Adrenal gland (tissue), 9 donors: ENCODE measurements at regions not wholly inside any gene's neighbourhood (a gene's known extent, or its start where the extent isn't known, plus 50 kb on each side); places are given as distances from the start of the nearest gene placed in this dataset.

ENCODE experiments used
- DNase-seq, 7 donors: peaks; one replicate each; pipeline ENCODE4 v3.0.0-alpha.2; 2019 to 2020
- H3K27ac ChIP-seq, 5 donors: fragments of 200-600 bp; sonication (generic) in 4 of 5; 1 replicate in 3 of 5; 2 replicates in 2 of 5; pipeline versions ENCODE4 v1.5.1 to v1.8.0; 2016 to 2020; ENCODE audit warnings: mild to moderate bottlenecking in 1 of 5
- H3K27me3 ChIP-seq: fragments of 200-600 bp; 2 replicates; pipeline ENCODE4 v1.8.0; 2021
- H3K36me3 ChIP-seq, 2 donors: fragments of 200-600 bp; replicated peaks in 1 of 2; 1 replicate in 1 of 2; 2 replicates in 1 of 2; pipeline versions ENCODE4 v1.5.1 to v1.8.0; 2018 to 2022
- H3K4me1 ChIP-seq, 2 donors: fragments of 200-600 bp; replicated peaks in 1 of 2; 1 replicate in 1 of 2; 2 replicates in 1 of 2; pipeline versions ENCODE4 v1.5.1 to v1.8.0; 2018 to 2021
- H3K4me3 ChIP-seq, 4 donors: fragments of 200-600 bp; sonication (generic) in 3 of 4; one replicate each; pipeline ENCODE4 v1.5.1; 2016 to 2018
- H3K9me3 ChIP-seq, 3 donors: fragments of 200-600 bp; sonication (generic) in 1 of 3; replicated peaks in 1 of 3; 1 replicate in 2 of 3; 2 replicates in 1 of 3; pipeline versions ENCODE4 v1.5.1 to v1.8.0; 2016 to 2021
- POLR2A ChIP-seq, 2 donors: fragments of 450-650 bp; IDR thresholded peaks; one replicate each; pipeline ENCODE4 v1.6.1; 2017; ENCODE audit warnings: antibody characterized with exemption in 2 of 2, mild to moderate bottlenecking in 2 of 2, moderate library complexity in 1 of 2
- WGBS, 4 donors: extraction: QIAGEN DNeasy Blood & Tissue Kit in 2 of 4; methylation state at CpG; one replicate each; pipeline versions ENCODE4 v1.1.5 to v1.1.7; 2013 to 2017; 5-methylcytosine and 5-hydroxymethylcytosine counted together
- intact Hi-C, 2 donors: fragments of 100-400 bp; cut with DNase I; formaldehyde crosslinking; loops; one replicate each; pipeline versions ENCODE4 v1.14.1 to v1.15.0; 2022 to 2023
- TF ChIP-seq, protein P1 (sequence below), 6 experiments: fragments of 450-650 bp in 4 of 6; fragments of 200-600 bp in 2 of 6; sonication (generic) in 1 of 6; IDR thresholded peaks; 1 replicate in 5 of 6; 2 replicates in 1 of 6; pipeline versions ENCODE4 v1.5.1 to v1.8.0; 2016 to 2021; ENCODE audit warnings: antibody characterized with exemption in 6 of 6, mild to moderate bottlenecking in 2 of 6, moderate library complexity in 1 of 6
- donor health status: healthy with polysubstance abuse.
- donor health status: Bipolar disorder and iron deficiency.
- donor health status: DM: yes; HTN: yes; CAD: no.
- donor health status: DM: no; HTN: no; CAD: no.
- donor health status: DM: no; HTN: no; CAD: no.

DNA sequence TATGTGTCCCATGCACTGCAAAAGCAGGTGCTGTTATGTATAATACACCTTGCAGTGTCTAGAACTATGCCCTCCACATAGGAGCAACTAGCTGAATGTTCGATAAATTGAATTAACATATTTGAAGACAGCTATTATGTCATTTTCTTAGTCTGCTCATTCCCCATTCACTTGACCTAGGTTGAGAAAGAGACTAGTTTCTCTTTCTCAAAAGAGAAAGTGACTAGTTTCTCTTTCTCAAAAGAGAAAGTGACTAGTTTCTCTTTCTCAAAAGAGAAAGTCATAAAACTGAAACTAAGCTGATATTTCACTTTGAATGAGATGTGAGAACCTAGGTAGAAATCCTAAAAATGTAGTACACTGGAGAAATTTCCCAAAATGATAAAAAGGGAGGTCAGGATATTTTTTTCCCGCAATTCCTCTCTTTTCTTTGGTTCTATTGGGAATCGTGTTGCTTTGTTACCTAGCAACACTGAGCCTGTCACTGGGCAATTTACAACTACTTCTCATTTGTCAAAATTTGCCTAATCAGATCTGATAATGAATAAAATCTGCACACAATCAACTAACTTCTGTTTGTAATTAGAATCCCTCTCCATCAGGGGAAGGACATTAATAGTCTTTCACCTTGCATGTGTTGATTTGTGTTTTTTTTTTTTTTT is 132.0 kb upstream of the GRIA1 start:
- Histone ChIP-seq H3K27me3 (no peaks in the 10 kb centered on the region), H3K36me3 (no peaks in the 10 kb centered on the region), H3K4me1 (no peaks in the 10 kb centered on the region), H3K9me3 (no peaks in the 10 kb centered on the region), H3K27ac (no peak overlapping the region), H3K4me3 (no peak overlapping the region)
- TF ChIP-seq POLR2A (IDR thresholded peaks at IDR 0.05), result no peak
- TF ChIP-seq, protein P1, sequence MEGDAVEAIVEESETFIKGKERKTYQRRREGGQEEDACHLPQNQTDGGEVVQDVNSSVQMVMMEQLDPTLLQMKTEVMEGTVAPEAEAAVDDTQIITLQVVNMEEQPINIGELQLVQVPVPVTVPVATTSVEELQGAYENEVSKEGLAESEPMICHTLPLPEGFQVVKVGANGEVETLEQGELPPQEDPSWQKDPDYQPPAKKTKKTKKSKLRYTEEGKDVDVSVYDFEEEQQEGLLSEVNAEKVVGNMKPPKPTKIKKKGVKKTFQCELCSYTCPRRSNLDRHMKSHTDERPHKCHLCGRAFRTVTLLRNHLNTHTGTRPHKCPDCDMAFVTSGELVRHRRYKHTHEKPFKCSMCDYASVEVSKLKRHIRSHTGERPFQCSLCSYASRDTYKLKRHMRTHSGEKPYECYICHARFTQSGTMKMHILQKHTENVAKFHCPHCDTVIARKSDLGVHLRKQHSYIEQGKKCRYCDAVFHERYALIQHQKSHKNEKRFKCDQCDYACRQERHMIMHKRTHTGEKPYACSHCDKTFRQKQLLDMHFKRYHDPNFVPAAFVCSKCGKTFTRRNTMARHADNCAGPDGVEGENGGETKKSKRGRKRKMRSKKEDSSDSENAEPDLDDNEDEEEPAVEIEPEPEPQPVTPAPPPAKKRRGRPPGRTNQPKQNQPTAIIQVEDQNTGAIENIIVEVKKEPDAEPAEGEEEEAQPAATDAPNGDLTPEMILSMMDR (IDR thresholded peaks at IDR 0.05), result no peak
- 62 to 76% (median 64%) methylated on average over 3 of the region's 3 CpGs for WGBS, 4 donors
- DNase-seq, result no peak
- intact Hi-C loops, result no loop called here

DNA sequence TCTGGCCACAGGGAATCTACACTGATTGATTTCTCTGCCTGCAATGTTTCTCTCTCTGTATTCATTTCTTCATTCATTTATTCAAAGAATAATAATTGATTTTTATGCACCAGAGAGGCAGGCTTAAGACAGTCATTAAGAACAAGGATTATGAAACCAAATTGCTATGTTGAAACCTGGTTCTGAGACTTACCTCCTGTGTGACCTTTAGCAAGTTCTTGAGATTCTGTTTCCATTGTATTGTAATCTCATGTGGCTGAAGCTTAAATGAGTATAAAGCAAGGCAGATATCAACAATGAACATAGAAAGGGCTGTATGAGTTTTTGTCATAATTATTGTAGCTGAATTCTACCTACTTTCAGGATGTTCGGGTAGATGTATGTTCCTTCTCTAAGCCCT is 129.6 kb upstream of the GRIA1 start:
- no peak for DNase-seq
- H3K36me3 ChIP-seq, result no peaks in the 10 kb centered on the region
- TF ChIP-seq, protein P1 (IDR thresholded peaks at IDR 0.05), result no peak
- TF ChIP-seq POLR2A (IDR thresholded peaks at IDR 0.05), result no peak
- no peak overlapping the region for H3K4me3 ChIP-seq
- H3K27me3 ChIP-seq, result no peaks in the 10 kb centered on the region
- no peak overlapping the region for H3K27ac ChIP-seq
- no peaks in the 10 kb centered on the region for H3K9me3 ChIP-seq
- 73 to 85% (median 80%) methylated on average over 1 of the region's 1 CpG for WGBS, 4 donors
- intact Hi-C loops, result no loop called here
- H3K4me1 ChIP-seq, result no peaks in the 10 kb centered on the region

DNA sequence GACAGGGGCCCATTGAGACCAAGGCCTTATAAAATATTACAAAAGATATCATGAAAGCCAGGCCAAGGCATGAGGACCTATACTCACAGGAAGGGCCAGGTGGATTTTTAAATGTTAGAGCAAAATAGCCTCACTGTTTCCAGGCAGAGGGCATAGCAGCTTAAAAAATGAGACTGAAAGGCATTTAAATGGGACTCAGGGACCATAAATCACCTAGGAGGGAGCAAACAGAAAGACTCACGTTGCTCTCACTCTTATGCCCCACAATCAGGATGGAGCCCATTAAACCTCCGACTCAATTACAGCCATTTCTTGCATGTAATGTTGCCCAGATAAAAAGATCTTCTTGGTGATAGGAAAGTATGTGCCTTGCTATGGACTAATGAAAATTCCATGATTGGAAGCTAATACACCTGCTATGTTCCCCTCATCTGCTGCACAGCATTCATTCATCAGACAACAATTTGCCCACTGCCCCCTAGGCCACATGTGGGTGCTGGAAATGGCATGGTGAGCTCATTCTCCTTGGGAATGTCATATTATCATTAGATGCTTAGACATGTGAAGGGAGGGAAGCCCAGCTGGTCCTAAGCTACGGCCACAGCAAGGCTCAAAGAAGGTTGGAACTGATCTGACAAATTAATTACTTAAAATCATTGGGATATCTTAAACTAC is 128.6 kb upstream of the GRIA1 start:
- H3K27me3 ChIP-seq, result no peaks in the 10 kb centered on the region
- intact Hi-C loops, result no loop called here
- H3K9me3 ChIP-seq, result no peaks in the 10 kb centered on the region
- no peak overlapping the region for H3K27ac ChIP-seq
- DNase-seq, result no peak
- no peak for TF ChIP-seq POLR2A (IDR thresholded peaks at IDR 0.05)
- TF ChIP-seq, protein P1 (IDR thresholded peaks at IDR 0.05), result no peak
- no peak overlapping the region for H3K4me3 ChIP-seq
- H3K4me1 ChIP-seq, result no peaks in the 10 kb centered on the region
- no peaks in the 10 kb centered on the region for H3K36me3 ChIP-seq
- WGBS, 4 donors, result 57 to 68% (median 59%) methylated on average over 3 of the region's 3 CpGs

DNA sequence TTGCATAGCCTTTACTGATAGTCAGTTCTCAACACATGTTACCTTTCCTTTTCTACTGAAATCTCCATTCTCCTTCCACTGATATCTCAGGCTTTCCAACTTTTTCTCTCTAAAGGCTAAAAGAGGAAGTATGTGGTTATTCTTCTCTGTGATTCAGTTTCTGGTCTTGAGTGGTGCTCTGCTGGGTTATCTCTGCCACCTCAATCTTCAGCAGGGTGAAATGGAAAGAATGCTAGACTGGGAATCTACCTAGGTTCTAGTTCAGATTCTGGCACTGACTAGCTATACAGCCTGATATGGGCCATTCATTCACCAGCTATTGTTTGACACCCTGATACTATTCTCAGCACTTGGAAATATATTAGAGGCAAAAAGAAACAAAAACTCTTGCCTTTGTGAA is 124.9 kb upstream of the GRIA1 start:
- Histone ChIP-seq H3K27me3 (no peaks in the 10 kb centered on the region), H3K9me3 (no peaks in the 10 kb centered on the region), H3K4me1 (no peaks in the 10 kb centered on the region), H3K36me3 (no peaks in the 10 kb centered on the region), H3K4me3 (no peak overlapping the region), H3K27ac (no peak overlapping the region)
- no peak for DNase-seq
- intact Hi-C loops, result no loop called here
- TF ChIP-seq POLR2A (IDR thresholded peaks at IDR 0.05), result no peak
- TF ChIP-seq, protein P1 (IDR thresholded peaks at IDR 0.05), result no peak
